ENCODE measurements at regions not wholly inside any gene's neighbourhood (a gene's known extent, or its start where the extent isn't known, plus 50 kb on each side); places are given as distances from the start of the nearest gene placed in this dataset.
"Not testable (repeated sequence)": the region's sequence is repeated elsewhere in the genome, so short reads cannot be mapped to it uniquely, and the experiment has no call there.

DNA sequence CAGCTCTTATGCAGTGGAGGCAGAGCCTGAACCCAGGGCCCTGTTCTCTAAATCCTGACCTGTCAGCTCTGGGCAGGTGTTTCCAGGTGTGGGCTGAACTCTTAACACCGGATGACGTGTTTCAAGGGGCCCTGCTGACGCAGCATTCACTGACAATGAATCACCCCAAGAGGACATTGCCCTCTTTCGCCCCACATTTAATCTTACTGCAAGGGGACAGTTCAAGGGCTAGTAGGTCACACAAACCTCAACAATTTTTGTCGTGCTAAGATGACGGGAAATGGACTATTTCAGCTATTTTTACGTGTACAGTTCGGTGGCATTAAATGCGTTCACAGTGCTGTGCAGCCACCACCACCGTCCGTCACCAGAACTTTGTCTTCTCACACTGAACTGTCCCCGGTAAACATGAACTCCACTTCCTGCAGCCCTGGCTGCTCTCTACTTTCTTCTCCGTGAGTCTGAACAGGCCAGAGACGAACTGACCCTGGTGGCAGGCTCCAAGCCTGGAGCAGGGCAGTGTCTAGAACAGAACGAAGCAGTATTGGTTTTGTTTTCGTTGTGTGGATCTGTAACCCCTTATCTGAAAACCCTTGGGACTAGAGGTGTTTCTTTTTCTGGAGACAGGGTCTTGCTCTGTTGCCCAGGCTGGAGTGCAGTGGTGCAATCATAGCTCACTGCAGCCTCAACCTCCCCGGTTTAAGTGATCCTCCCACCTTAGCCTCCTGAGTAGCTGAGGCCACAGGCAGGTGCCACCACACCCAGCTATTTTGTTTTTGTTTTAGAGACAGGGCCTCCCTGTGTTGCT, 88.4 kb upstream of the CIBAR2 start:
- Mint-ChIP-seq H3K9me3 (no peaks in the 10 kb centered on the region), H3K4me3 (no peak overlapping the region), H3K27me3 (peaks cover 25% of the 10 kb centered on the region), H3K27ac (no peak overlapping the region), H3K4me1 (peaks cover 0 to 2% (median 0%) of the 10 kb centered on the region in 3 donors), H3K36me3 (no peaks in the 10 kb centered on the region)

DNA sequence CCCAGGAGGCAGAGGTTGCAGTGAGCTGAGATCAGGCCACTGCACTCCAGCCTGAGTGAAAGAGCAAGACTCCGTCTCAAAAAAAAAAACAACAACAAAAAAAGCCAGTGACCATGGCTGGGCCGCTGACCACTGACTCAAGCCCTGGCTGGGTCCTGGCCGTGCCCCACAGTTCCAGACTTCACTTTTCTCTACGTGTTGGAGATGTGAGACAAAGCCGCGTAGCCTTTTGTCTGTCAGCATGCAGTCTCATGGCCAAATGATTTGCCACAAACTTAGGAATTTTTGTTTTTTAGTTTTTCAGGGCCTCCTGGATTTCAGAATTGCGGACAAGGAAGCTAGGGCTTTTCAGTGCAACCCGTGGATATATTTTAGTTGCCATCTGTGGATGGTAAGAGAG, 89.3 kb upstream of the CIBAR2 start:
- Mint-ChIP-seq H3K36me3 (no peaks in the 10 kb centered on the region), H3K9me3 (peaks cover 0 to 3% (median 0%) of the 10 kb centered on the region in 3 donors), H3K27me3 (peaks cover 27% of the 10 kb centered on the region), H3K27ac (no peak overlapping the region), H3K4me3 (no peak overlapping the region), H3K4me1 (peaks cover 0 to 2% (median 0%) of the 10 kb centered on the region in 3 donors)

DNA sequence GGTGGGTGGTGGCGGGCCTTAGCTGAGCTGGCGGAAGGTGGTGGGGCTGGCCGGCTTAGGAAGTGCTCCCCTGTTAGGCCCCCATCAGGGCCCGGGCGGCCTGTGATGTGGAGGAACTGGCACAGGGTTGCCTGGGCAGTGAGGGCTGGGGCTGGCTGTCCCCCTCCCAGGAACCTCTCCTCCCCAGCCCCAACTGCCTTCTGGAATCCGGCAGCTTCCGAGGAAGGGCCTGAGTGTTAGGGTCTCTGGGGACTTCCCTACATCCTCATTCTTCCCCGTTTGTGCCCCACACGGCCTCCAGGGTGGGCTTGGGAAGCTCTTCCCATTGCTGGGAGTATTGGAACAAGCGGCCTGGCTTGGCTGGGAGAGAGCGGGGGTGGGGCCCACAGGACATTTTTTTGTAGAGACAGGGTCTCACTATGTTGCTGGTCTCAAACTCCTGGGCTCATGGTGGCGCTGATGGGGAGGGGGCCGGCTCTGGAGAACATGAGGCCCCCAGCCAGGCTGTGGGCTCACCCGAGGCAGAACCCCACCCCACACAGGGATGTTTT, 89.9 kb upstream of the CIBAR2 start:
- Mint-ChIP-seq H3K9me3 (peaks cover 0 to 3% (median 0%) of the 10 kb centered on the region in 3 donors), H3K27ac (no peak overlapping the region), H3K4me1 (peaks cover 0 to 2% (median 0%) of the 10 kb centered on the region in 3 donors), H3K36me3 (no peaks in the 10 kb centered on the region), H3K4me3 (no peak overlapping the region), H3K27me3 (peaks cover 24% of the 10 kb centered on the region)

DNA sequence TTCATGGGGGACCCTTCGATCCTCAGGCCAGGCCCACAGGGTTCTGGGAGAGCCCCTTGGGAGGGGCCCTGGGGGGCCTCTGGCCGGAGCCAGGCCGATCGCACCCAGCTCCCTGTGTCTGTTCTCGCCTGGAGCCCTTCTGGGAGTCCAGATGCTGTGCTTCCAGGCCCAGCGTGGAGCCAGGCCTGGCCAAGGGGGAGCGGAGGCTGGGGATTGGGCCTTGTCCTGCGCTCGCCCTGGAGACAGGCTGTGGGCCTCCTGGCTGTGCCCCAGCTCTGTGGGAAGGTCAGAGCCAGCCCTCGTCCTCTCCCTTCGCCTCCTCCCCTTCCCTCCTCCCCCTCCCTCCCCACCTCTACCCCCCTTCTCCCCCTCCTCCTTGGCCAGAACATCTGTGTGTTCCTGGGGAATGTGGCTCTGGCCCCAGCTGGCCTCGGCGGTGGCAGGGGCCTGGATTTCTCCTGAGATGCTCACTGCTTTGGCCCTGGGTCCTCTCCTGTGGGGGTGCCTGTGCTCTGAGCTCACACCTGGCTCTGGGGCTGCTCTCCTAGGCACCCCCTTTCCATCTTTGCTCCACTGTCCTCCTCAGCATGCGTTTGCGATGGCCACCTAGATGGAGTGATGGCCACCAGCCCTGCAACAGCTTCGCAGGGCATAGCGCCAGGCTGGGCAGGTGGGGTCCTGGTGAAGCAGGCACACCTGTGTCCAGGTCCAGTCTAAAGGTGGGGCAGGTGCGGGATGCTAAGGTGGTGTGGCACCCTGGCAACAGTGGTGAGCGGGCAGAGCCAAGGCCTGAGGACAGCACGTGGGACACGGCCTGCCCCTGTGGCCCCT, 90.6 kb upstream of the CIBAR2 start:
- peaks cover 0 to 3% (median 0%) of the 10 kb centered on the region in 3 donors for H3K9me3 Mint-ChIP-seq
- H3K27me3 Mint-ChIP-seq = peaks cover 19% of the 10 kb centered on the region
- no peaks in the 10 kb centered on the region for H3K36me3 Mint-ChIP-seq
- H3K4me1 Mint-ChIP-seq = peaks cover 0 to 2% (median 0%) of the 10 kb centered on the region in 3 donors
- H3K4me3 Mint-ChIP-seq = peak overlapping the region in 1 of 4 donors; percentile 68
- no peak overlapping the region for H3K27ac Mint-ChIP-seq

DNA sequence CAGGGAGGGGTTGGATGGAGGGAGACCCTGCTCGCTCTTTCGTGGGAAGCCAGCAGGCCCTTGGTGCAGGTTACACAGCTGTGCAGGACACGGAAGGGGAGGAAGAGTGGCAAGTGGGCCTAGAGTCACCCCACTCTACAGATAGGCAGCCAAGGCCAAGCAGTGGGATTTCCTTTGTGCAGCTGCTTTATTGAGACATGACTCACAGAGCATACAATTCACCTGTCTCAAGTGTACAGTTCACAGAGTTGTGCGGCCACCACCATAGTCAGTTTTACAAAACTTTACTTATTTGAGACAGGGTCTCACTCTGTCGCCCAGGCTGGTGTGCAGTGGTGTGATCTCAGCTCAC, 91.2 kb upstream of the CIBAR2 start:
- Mint-ChIP-seq H3K27ac (no peak overlapping the region), H3K36me3 (no peaks in the 10 kb centered on the region), H3K4me1 (peaks cover 0 to 2% (median 0%) of the 10 kb centered on the region in 3 donors), H3K27me3 (peaks cover 16% of the 10 kb centered on the region), H3K9me3 (peaks cover 0 to 3% (median 0%) of the 10 kb centered on the region in 3 donors), H3K4me3 (no peak overlapping the region)

DNA sequence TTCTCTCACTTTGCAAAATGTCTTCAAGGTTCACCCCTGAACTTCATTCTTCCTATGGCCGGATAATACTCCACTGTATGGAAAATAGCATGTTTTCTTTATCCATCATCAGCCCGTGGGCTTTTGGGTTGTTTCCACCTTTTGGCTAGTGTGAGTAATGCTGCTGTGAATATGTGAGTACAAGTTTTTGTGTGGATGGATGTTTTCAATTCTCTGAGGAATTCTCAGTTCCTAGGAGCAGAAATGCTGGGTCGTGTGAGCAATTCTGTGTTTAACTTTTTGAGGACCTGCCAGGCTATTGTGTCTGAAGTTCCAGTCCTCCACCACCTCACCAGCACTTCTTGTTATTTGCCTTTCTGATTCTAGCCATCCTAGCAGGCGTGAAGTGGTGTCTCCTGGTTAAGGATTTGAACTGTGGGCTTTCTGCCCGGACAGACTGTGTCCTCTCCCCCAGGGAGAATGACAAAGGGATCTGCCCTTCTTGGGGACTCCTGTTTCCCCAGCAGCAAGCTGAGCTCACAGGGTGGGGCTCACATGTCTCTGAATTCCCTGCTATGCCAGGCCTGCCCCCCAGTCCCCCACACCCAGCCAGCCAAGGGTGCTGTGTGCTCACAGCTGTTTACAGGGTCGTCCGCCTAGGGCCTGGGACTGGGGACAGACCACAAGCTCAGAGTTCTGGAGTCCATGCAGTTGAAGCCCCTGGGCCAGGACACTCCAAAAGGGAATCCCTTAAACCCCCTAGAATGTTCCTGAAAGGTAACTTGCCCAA, 92.2 kb upstream of the CIBAR2 start:
- Mint-ChIP-seq H3K27ac (no peak overlapping the region), H3K36me3 (no peaks in the 10 kb centered on the region), H3K27me3 (peaks cover 15% of the 10 kb centered on the region), H3K4me1 (peaks cover 0 to 2% (median 0%) of the 10 kb centered on the region in 3 donors), H3K4me3 (no peak overlapping the region), H3K9me3 (peaks cover 0 to 3% (median 0%) of the 10 kb centered on the region in 3 donors)

DNA sequence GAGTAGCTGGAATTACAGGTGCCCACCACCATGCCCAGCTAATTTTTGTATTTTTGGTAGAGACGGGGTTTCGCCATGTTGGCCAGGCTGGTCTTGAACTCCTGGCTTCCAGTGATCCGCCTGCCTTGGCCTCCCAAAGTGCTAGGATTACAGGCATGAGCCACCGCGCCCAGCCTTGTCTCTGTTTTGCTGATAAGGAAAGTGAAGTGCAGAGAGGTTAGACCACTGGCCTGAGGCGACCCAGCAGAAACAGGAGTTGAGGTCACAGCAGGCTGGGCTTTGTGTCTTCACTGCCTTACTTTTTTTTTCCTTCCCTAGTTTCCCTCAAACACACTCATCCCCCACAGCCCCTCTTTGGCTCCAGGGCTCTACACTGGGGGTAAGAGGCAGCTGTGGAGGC, 93.0 kb upstream of the CIBAR2 start:
- not testable (repeated sequence) for H3K4me1 Mint-ChIP-seq, H3K36me3 Mint-ChIP-seq, H3K27me3 Mint-ChIP-seq, H3K27ac Mint-ChIP-seq, H3K4me3 Mint-ChIP-seq, H3K9me3 Mint-ChIP-seq

DNA sequence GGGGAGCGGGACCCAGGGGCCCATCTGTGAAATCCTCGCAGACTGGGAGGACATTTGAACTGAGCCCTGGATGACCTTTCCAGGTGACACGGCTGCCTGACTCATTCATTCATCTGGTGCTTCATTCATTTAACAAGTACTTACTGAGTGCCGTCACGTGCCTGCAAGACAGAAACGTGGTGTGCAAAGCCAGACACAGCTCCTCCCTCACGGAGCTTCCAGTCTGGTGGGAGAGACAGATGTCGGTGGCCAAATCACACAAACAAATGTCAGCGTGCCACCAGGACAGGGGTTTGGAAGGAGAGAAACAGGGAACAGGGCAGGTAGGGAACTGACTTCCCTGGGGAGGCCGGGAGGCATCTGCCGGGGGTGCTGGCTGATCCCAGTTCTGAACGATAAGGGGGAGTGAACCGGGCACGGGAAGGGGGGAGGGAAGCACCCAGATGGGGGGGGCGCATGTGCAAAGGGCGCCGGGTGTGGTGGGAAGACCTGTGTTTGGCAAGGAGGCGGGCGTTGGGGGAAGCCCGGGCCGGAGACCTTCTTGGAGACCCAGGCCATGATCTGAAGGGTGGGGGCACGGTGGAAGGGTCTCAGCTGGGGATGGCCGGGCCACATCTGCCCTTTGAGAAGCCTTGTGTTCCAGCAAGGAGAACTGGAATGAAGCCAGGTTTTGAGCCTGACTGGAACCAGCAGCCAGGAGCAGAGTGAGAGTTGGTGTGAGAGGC, 93.6 kb upstream of the CIBAR2 start:
- Mint-ChIP-seq H3K4me1 (no peaks in the 10 kb centered on the region), H3K36me3 (no peaks in the 10 kb centered on the region), H3K9me3 (peaks cover 0 to 3% (median 0%) of the 10 kb centered on the region in 3 donors), H3K27me3 (peaks cover 5% of the 10 kb centered on the region), H3K4me3 (no peak overlapping the region), H3K27ac (no peak overlapping the region)

DNA sequence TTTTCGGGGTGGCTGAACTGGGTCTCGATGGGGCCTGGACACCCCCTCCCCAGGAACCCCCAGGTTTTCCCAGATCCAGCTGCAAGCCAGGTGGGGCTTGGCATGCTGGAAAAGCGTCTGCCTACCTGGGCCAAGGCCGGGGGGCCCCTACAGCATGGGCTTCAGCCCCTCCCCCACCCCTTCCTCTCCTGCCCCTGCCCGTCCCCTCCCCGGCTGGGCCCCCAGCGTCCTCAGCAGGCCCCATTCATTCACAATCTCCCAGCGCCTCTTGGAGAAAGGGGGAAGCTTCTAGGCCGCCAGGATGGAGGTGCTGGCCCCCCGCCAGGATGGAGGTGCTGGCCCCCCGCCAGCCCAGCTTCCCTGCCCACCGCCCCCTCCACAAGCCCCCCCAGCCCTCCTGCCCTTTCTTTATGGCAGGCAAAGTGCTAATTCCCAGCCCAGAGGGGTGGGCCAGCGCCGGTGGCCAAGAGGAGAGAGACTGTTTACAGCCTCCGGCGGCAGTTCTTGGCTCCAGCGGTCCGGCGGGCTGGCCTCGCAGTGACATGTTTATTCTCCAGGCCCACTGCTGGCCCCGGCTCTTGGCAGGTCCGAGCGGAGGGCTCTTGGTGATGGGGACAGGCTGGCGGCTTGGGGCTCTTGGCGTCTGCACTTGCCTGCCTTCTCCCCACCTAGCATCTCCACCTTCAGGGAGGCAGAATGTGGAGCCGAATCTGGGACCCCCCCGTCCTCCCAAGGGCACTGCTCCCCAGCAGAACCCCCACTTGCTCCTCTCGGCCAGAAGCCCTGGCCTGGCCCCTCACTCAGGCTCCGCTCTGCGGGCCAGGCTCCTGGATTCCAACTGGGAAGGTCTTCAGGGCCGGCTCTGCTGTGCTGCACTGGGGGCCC, 94.4 kb upstream of the CIBAR2 start:
- no peak overlapping the region for H3K4me3 Mint-ChIP-seq
- no peak overlapping the region for H3K27ac Mint-ChIP-seq
- peaks cover 5% of the 10 kb centered on the region for H3K27me3 Mint-ChIP-seq
- H3K9me3 Mint-ChIP-seq = peaks cover 0 to 3% (median 0%) of the 10 kb centered on the region in 3 donors
- no peaks in the 10 kb centered on the region for H3K36me3 Mint-ChIP-seq
- no peaks in the 10 kb centered on the region for H3K4me1 Mint-ChIP-seq

DNA sequence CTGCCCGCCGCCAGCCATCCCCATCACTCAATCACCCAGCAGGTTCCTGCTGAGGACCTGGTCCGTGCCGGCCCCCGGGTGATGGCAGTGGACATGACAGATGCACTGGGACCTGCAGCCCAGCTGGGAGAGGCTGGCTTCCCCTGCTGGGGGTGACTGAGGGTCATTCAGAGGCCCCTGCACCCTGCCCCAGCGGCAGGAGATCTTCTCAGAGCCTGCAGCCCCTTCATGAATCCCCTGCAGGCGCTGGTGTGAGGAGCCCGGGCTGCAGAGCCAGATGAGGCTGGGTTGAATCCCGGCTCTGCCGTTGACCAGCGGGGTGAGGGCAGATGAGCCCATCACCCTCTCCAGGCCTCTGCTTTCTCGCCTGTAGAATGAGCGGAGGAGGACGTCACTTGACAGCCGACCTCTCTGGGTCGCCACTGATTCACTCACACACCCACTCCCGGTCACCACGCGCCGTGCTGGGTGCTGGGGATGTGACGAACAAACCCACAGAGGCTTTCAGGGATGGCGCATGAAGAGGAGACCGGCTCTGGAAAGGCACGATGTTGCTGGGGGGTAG, 95.2 kb upstream of the CIBAR2 start:
- no peak overlapping the region for H3K4me3 Mint-ChIP-seq
- no peaks in the 10 kb centered on the region for H3K36me3 Mint-ChIP-seq
- H3K27ac Mint-ChIP-seq = no peak overlapping the region
- H3K9me3 Mint-ChIP-seq = peaks cover 0 to 3% (median 0%) of the 10 kb centered on the region in 3 donors
- H3K27me3 Mint-ChIP-seq = peaks cover 5% of the 10 kb centered on the region
- H3K4me1 Mint-ChIP-seq = no peaks in the 10 kb centered on the region

DNA sequence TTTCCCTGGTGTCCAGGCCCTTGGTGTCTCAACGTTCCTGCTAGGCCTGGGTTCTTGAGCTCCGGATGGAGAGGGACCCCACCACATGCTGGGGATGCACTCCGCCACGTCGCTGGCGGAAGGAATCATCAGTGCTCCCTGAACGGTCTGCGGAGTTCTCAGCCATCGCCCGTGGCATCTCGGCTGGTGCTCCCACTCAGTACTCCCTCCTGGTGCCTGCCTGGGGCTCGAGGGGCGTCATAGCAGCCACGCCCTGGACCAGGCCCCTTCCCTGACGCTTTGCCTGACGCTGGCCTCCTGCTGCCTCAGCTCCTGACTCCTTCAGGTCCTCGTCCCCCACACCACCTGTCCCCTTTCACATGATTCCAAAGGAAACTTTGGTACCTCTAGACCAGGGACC, 95.9 kb upstream of the CIBAR2 start:
- H3K27ac Mint-ChIP-seq = no peak overlapping the region
- H3K27me3 Mint-ChIP-seq = peaks cover 5% of the 10 kb centered on the region

DNA sequence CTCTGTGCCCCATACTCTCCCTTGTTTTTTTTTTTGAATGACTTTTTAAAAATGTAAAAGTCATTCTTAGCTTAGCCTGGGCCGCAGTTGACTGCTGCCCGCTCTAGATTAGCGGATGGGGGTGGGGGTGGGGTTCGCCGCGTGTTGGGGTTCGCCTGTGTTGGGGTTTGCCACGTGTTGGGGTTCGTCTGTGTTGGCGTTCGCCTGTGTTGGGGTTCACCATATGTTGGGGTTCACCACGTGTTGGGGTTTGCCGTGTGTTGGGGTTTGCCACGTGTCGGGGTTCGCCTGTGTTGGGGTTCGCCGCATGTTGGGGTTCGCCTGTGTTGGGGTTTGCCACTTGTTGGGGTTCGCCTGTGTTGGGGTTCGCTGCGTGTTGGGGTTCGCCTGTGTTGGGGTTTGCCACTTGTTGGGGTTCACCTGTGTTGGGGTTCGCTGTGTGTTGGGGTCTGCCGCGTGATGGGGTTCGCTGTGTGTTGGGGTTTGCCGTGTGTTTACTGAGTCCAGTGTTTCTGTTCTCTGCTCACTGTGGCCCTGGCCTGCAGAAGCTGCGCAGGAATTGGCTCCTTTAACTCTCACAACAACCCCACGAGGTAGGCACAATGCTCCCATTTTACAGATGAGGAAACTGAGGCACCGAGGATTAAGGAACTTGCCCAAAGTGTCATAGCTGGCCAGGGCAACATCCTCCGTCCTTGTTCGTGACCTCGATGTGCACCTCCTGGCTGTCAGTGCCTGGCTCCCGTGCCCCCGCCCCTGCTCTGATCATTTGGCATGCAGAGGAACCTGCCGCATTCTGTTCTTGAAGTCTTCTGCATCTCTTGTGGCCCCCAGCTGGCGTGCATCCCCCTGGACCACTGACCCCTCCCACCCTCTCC, 96.6 kb upstream of the CIBAR2 start:
- Mint-ChIP-seq H3K36me3 (peaks cover 3% of the 10 kb centered on the region), H3K4me3 (no peak overlapping the region), H3K27ac (no peak overlapping the region), H3K9me3 (peaks cover 0 to 3% (median 0%) of the 10 kb centered on the region in 3 donors), H3K4me1 (no peaks in the 10 kb centered on the region), H3K27me3 (peaks cover 10% of the 10 kb centered on the region)

More for the DNA sequence above, 95.9 kb upstream of the CIBAR2 start:
- H3K4me3 Mint-ChIP-seq = no peak overlapping the region
- no peaks in the 10 kb centered on the region for H3K4me1 Mint-ChIP-seq
- H3K9me3 Mint-ChIP-seq = peaks cover 0 to 3% (median 0%) of the 10 kb centered on the region in 3 donors
- H3K36me3 Mint-ChIP-seq = no peaks in the 10 kb centered on the region
